Stimulated activated naive CD8-positive, alpha-beta T cell treated with anti-CD3 and anti-CD28 coated beads, Interleukin-15, amount 100 ng/mL, for 72 hours (primary cell): ENCODE measurements at regions not wholly inside any gene's neighbourhood (a gene's known extent, or its start where the extent isn't known, plus 50 kb on each side); places are given as distances from the start of the nearest gene placed in this dataset.

Source experiments
- ATAC-seq: fragments of 150-1000 bp; cut with Tn5 transposase; 2 replicates; pipeline ENCODE4 v1.10.0; 2021; ENCODE audit warnings: mild to moderate bottlenecking, moderate library complexity
- DNase-seq, 2 donors: peaks; one replicate each; pipeline ENCODE4 v3.0.0; 2021 to 2022
- H3K27ac Mint-ChIP-seq, 2 donors: one replicate each; pipeline ENCODE4 v1.8.0; 2022; ENCODE audit warnings: mild to moderate bottlenecking in 2 of 2, mixed read lengths in 2 of 2, moderate library complexity in 2 of 2
- H3K27me3 Mint-ChIP-seq: one replicate; pipeline ENCODE4 v1.8.0; 2022; ENCODE audit warnings: mixed read lengths
- H3K4me1 Mint-ChIP-seq: one replicate; pipeline ENCODE4 v1.8.0; 2022; ENCODE audit warnings: mild to moderate bottlenecking, mixed read lengths
- H3K4me3 Mint-ChIP-seq, 2 donors: one replicate each; pipeline ENCODE4 v1.8.0; 2022; ENCODE audit warnings: mild to moderate bottlenecking in 2 of 2, mixed read lengths in 2 of 2, moderate library complexity in 1 of 2
- H3K9me3 Mint-ChIP-seq, 2 donors: one replicate each; pipeline ENCODE4 v1.8.0; 2022; ENCODE audit warnings: mixed read lengths in 2 of 2

DNA sequence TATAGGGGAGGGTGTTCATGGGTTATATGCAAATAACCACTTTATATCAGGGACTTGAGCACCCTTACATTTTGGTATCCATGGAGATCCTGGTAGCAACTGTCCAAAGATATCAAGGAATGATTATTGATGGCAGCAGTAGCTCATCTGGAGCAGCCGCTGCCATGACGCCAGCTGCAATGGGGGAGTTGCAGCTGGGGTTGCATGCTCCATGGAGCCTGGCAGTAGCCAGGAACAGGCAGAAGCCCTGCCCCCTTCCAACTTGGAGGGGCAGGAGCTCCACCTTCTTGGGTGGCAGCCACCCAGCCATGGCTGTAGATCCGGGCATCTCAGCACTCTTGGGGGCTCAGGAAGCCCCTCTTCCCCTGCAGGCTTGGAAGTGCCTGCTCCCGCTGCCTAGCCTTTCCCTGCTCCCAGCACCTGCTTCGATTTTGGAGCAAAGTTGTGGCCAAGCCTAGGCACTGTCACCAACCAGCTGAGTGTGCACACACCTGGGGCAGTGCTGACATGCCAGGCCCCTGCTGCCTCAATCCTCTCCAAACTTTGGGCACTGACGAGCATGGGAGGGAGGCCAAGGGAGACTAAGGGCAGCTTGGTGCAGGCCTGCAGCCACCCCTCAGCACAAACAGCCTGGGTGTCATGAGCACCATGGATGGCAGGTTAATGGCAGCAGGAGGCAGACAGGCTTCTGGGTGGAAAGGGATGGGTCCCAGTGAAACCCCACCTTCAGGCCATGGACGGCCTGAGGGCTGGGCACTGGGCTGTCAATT is 235.6 kb upstream of the CSNK1A1L start:
- DNase-seq = no peak
- Mint-ChIP-seq H3K27me3 (no peaks in the 10 kb centered on the region), H3K9me3 (peaks cover 0 to 3% of the 10 kb centered on the region in 2 donors), H3K4me3 (no peak overlapping the region), H3K27ac (no peak overlapping the region), H3K4me1 (no peaks in the 10 kb centered on the region)
- ATAC-seq = no peak

DNA sequence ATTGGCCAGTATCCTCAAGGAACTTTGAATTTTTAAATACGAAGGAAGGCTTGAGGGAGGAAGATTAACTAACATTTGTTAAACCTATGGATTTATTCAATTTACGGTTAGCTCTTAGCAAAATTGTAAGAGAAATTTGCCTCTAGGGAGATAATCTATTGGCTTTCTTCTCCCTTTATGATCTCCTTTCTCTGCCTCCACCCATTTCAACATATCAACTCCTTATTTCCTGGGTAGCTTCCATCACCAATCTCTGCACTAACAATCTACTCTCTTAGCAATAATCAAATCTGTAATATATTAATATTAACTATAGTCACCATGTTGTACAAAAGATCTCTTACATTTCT is 233.9 kb upstream of the CSNK1A1L start:
- H3K4me1 Mint-ChIP-seq = no peaks in the 10 kb centered on the region
- H3K9me3 Mint-ChIP-seq = peaks cover 0 to 3% of the 10 kb centered on the region in 2 donors
- no peak for ATAC-seq
- no peak overlapping the region for H3K4me3 Mint-ChIP-seq
- DNase-seq = no peak
- H3K27ac Mint-ChIP-seq = no peak overlapping the region
- no peaks in the 10 kb centered on the region for H3K27me3 Mint-ChIP-seq

DNA sequence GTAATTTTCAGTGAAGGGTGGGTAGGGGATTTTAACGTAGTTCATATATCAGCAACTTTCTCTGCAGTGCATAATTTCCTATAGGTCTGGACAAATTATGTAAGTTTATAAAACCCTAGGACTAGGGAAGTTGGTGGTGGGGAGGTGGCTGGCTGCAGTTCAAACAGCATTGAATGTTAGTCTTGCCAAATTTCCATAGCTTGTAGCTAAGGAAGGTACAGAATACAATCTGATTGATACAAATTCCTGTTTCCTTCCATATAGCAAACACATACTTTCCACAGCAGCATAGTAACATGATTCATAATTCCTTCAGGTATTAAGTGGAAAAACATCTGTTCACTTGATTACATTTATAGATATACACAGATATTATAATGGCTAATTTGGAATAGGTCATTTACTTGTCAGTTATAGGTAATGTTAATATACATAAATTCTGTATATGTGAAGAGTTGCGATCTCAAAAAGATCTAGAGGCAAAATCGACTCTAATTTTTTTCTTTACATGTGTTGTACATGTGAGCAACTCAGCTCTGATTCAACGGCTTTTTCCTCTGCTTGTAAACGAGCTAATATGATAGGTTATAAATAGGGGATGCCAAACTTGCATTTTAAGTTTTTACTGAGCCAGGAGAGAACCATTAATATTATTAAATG is 233.4 kb upstream of the CSNK1A1L start:
- H3K27me3 Mint-ChIP-seq = no peaks in the 10 kb centered on the region
- peaks cover 0 to 3% of the 10 kb centered on the region in 2 donors for H3K9me3 Mint-ChIP-seq
- DNase-seq = no peak
- no peak for ATAC-seq
- no peak overlapping the region for H3K27ac Mint-ChIP-seq
- no peak overlapping the region for H3K4me3 Mint-ChIP-seq
- no peaks in the 10 kb centered on the region for H3K4me1 Mint-ChIP-seq

DNA sequence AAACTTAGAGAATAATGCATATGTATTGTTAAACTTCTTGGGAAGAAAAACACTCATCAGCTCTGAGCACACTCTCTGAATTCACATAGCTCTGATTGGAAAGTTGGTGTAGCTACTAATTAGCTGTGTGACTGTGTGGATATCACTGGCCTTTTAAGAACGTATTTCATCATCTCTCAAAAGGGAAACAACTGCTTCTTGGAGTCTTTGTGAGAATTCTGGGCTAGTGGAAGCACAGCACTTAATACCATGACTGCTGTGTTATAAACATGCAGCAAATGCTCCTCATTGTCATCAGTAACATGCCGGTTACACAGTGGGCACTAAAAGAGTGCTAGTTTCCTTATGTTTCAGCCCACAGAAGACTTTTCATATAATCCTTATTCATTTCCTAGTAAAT is 220.9 kb upstream of the CSNK1A1L start:
- no peak overlapping the region for H3K4me3 Mint-ChIP-seq
- DNase-seq (no peak), ATAC-seq (no peak)
- H3K4me1 Mint-ChIP-seq = no peaks in the 10 kb centered on the region
- H3K27me3 Mint-ChIP-seq = no peaks in the 10 kb centered on the region
- peaks cover 8 to 9% of the 10 kb centered on the region in 2 donors for H3K9me3 Mint-ChIP-seq
- no peak overlapping the region for H3K27ac Mint-ChIP-seq

DNA sequence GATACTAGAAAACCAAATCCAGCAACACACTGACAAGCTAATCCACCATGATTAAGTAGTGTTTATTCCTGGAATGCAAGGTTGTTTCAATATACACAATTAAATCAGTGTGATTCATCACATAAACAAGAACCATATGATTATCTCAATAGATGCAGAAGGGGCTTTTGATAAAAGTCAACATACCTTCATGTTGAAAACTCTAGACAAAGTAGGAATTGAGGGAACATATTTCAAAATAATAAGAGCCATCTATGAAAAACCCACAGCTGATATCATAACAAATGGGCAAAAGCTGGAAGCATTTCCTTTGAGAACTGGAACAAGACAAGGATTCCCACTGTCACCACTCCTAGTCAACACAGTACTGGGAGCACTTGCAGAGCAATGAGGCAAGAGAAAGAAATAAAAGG is 213.6 kb upstream of the CSNK1A1L start:
- no peaks in the 10 kb centered on the region for H3K4me1 Mint-ChIP-seq
- peaks cover 12 to 45% of the 10 kb centered on the region in 2 donors for H3K9me3 Mint-ChIP-seq
- H3K4me3 Mint-ChIP-seq = no peak overlapping the region
- ATAC-seq (no peak), DNase-seq (no peak)
- H3K27me3 Mint-ChIP-seq = no peaks in the 10 kb centered on the region
- H3K27ac Mint-ChIP-seq = no peak overlapping the region

DNA sequence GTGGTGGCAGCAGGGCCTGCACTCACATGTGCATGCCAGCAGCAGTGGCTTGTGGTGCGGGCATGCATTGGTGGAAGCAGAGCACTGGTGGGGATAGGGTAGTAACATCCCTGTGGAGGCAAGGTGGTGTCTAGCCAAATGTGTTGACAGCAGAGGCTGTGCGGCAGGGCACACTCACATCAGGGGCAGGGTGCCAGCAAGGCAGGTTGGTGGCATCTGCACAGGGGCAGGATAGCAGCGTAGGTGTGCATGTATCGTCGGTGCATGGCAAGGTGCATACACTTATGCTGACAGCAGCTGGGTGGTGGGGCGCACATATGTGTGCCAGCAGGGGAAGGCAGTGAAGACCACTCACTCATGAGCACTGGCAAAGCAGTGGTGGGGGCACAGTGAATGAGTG is 211.5 kb upstream of the CSNK1A1L start:
- H3K4me1 Mint-ChIP-seq = no peaks in the 10 kb centered on the region
- ATAC-seq (no peak), DNase-seq (no peak)
- H3K9me3 Mint-ChIP-seq = peaks cover 12 to 45% of the 10 kb centered on the region in 2 donors
- no peak overlapping the region for H3K27ac Mint-ChIP-seq
- H3K27me3 Mint-ChIP-seq = no peaks in the 10 kb centered on the region
- H3K4me3 Mint-ChIP-seq = no peak overlapping the region

DNA sequence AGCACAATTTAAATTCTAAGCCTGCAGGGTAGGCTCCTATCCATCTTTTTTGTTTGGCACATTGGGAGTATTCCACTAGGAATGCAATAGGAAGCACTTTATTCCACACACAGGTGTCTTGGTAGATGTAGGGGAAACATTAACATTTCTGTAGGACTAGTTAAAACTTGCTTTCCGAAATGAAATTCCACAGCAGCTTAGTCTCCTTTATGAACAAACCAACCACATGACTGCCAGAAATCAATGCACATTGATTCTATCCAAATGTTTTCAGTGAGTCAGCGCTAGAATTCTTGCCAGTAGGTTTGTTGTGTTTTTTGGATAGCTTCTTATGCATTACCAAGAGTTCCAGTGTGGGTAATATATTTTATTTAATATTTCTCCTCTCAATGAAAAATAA is 207.9 kb upstream of the CSNK1A1L start:
- ATAC-seq (no peak), DNase-seq (no peak)
- Mint-ChIP-seq H3K4me3 (no peak overlapping the region), H3K27ac (no peak overlapping the region), H3K4me1 (no peaks in the 10 kb centered on the region), H3K9me3 (peaks cover 6 to 24% of the 10 kb centered on the region in 2 donors), H3K27me3 (no peaks in the 10 kb centered on the region)

DNA sequence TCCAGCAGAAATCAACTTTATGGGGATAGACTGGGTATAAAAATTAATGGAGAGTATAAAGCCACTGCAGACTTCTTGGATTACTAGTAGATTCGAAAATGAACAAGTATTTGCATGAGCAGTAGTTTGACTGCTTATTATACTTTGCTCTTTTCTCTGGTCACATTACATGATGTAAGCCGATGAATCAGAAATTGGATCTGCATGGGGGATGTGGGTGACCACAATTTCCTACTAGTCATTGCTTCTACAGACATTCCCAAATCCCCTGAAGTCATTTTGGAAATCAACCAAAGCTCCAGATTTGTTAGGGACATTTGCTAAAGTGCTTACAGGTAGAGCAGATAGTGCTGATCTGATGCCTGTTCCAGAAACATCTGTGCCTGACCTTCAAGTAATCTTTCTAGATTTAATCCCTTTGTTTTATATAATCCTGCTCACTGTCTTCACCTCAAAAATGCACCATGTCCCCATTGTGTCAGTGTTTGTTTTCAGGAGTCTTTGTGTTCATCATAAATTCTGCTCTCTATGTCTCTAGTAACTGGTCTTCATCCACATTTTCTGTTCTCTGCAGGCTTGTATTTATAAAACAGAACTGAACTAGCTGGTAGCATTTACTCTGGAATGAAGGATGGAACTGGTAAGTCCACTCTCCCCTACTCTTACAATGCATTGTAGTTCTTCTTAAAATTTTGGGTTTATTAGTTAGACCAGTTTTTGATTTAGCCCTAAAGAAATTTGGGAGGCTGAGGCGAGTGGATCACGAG is 201.5 kb upstream of the CSNK1A1L start:
- Mint-ChIP-seq H3K9me3 (peaks cover 0 to 4% of the 10 kb centered on the region in 2 donors), H3K27ac (no peak overlapping the region), H3K4me3 (no peak overlapping the region), H3K4me1 (no peaks in the 10 kb centered on the region), H3K27me3 (no peaks in the 10 kb centered on the region)
- DNase-seq (no peak), ATAC-seq (no peak)

DNA sequence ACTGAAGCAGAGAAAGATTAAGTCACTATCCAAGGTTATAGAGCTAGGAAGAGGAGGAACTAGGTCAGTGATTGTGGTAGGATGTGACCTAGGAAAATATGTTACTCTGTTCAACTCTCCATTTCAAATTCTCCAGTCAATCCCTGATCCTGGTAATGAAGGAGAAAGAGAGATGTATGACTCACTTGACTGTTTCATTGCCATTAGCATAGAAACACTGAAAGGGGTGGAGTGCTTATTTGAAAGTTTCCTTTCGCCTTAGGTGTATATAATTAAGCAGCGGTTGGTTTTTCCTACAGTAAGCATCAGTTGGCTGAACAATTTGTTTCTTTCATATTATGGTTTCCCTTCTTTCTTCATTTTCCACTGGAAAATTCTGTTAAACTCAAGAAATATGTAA is 198.1 kb upstream of the CSNK1A1L start:
- no peak for DNase-seq
- H3K4me3 Mint-ChIP-seq = no peak overlapping the region
- ATAC-seq = no peak
- H3K27me3 Mint-ChIP-seq = no peaks in the 10 kb centered on the region
- no peaks in the 10 kb centered on the region for H3K4me1 Mint-ChIP-seq
- peaks cover 3 to 4% of the 10 kb centered on the region in 2 donors for H3K9me3 Mint-ChIP-seq
- H3K27ac Mint-ChIP-seq = no peak overlapping the region

DNA sequence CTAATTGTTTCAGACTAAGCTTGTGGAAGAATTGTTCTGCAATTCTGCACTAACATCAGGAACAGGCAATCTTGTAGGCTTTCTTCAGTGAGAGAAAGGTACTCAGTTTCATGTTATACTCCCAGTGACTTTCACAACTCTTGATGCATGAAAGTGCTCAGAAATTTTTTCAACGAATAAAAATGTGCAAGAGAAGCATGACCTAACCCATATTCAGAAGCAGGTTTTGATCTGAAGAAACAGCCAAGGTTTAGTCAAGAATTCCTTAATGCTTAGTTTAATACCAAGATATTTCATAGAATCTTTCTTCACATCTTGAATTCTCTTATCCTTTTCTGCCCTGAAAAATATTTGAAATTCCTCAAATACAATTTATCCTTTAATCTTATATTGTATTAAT is 197.2 kb upstream of the CSNK1A1L start:
- Mint-ChIP-seq H3K27me3 (no peaks in the 10 kb centered on the region), H3K27ac (no peak overlapping the region), H3K9me3 (peaks cover under 1 to 12% of the 10 kb centered on the region in 2 donors), H3K4me1 (no peaks in the 10 kb centered on the region), H3K4me3 (no peak overlapping the region)
- no peak for DNase-seq
- no peak for ATAC-seq

DNA sequence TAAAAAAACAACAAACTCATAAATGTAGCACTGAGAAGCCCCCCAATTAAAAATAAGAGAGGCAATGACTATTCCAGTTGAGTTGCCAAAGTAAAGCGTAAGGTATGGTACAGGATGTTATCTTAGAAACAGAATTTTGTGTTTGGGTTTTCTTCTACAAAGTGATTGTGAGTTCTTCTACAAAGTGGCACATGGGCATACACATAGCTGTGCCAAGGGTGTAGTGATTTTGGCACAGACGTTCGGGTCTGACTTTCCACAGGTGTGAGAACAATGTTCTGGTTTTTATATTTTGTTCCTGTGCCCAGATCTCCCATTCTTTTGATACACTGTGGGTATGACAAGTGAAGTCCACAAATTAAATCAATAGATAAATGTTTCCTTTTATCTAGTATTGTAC is 190.1 kb upstream of the CSNK1A1L start:
- Mint-ChIP-seq H3K4me3 (no peak overlapping the region), H3K9me3 (peaks cover 0 to 12% of the 10 kb centered on the region in 2 donors), H3K27ac (no peak overlapping the region), H3K27me3 (no peaks in the 10 kb centered on the region), H3K4me1 (no peaks in the 10 kb centered on the region)
- no peak for DNase-seq
- no peak for ATAC-seq

DNA sequence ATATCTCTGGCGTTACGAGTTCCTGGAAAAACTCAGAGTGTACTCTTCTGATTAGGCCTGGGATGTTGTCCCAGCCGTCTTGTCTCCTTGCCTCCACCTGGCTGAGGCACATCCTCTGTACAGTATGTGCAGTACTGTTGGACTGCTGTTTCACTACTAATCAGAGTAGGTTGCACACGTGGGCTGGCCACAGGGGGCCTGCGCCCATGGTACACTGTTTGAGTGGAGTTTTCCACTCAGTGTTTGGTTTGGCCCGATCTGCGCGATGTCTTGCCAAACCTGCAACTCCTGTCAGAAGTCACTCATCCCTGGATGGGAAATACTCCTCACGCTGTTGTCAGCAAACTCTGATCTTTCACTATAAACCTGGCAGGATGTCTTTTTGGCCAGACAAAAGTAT is 189.6 kb upstream of the CSNK1A1L start:
- no peak for DNase-seq
- H3K4me3 Mint-ChIP-seq = no peak overlapping the region
- H3K27me3 Mint-ChIP-seq = no peaks in the 10 kb centered on the region
- no peak overlapping the region for H3K27ac Mint-ChIP-seq
- peaks cover 0 to 12% of the 10 kb centered on the region in 2 donors for H3K9me3 Mint-ChIP-seq
- no peaks in the 10 kb centered on the region for H3K4me1 Mint-ChIP-seq
- ATAC-seq = no peak

DNA sequence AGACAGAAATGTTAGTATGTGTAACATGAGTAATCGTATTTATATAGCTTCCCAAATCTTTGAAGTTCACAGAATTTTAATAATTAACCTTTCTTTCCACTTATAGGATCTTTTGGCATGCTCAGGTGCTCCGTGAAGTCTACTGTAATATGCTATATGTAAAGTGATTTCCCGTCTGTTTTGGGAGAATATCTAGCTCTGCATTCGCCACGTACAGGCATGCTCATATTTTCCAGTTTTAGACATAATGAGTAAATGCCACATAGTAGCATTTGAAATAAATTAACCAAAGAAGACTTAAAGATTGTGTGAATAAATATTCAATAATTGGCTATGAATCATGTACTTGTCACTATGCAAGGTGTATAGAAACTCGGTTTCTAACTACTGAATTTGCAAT is 189.0 kb upstream of the CSNK1A1L start:
- no peak overlapping the region for H3K4me3 Mint-ChIP-seq
- H3K4me1 Mint-ChIP-seq = no peaks in the 10 kb centered on the region
- ATAC-seq (no peak), DNase-seq (no peak)
- H3K9me3 Mint-ChIP-seq = peaks cover 0 to 12% of the 10 kb centered on the region in 2 donors
- H3K27ac Mint-ChIP-seq = no peak overlapping the region
- H3K27me3 Mint-ChIP-seq = no peaks in the 10 kb centered on the region

DNA sequence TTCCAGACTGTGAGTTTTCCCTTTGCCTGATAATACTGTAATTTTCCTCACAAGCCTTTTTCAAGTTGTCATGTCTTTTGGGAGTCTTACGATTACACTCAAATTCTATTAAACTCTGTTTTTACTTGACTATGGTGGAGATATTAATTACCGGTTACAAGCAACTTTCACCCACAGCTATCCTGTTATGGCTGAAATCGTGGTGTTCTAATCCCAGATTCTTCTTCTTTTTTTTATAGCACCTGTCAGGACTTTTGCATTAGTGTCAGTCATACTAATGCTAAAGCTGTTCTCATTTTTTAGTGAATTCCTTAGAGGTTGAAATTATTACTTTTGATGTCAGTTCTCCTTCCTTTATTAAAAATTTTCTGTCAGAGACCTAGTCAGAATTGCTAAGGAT is 187.8 kb upstream of the CSNK1A1L start:
- ATAC-seq (no peak), DNase-seq (no peak)
- Mint-ChIP-seq H3K4me3 (no peak overlapping the region), H3K9me3 (peaks cover 0 to 6% of the 10 kb centered on the region in 2 donors), H3K4me1 (no peaks in the 10 kb centered on the region), H3K27ac (no peak overlapping the region), H3K27me3 (no peaks in the 10 kb centered on the region)

DNA sequence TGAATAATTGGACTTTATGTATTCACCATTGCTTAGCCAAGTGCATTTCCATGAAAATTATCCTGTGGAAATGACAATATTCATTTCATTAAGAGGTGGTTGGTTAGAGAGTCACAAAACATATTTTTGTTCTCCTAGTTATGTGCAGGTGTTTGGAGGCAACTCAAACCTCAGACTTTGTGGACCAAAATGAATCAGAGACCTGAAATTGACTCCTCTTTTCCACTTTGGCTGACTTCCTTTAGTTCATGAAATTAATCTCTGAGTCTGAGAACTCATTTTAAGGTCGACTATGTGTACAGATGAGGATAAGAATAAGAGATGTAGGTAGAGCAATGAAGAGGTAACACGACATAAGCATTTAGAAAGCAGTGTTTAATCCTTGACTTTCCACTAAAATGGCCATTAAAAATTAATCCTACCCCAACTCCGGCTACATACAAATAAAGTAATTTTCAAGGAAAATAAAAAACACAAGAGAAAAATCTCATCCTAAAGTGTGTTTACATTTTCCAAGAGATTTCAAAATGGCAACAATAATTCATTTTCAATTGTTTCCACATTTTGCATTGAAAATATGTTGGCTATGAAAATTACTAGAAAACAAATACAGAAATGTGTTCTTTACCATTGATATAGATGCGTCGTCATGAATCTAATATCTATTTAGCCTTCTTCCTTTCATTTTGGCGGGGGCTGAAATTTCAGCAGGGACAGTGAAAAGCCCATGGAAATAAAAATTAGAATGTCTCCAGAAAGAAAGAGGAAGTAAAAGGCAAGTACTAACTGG is 185.4 kb upstream of the CSNK1A1L start:
- Mint-ChIP-seq H3K9me3 (peaks cover 0 to 6% of the 10 kb centered on the region in 2 donors), H3K27ac (no peak overlapping the region), H3K4me1 (no peaks in the 10 kb centered on the region), H3K4me3 (no peak overlapping the region), H3K27me3 (no peaks in the 10 kb centered on the region)
- ATAC-seq (no peak), DNase-seq (no peak)
